PFSK-1 (cell line): ENCODE measurements at regions not wholly inside any gene's neighbourhood (a gene's known extent, or its start where the extent isn't known, plus 50 kb on each side); places are given as distances from the start of the nearest gene placed in this dataset.

Experiments
- FOXP2 ChIP-seq: optimal IDR thresholded peaks from 2 replicates; pipeline ENCODE3; 2011; ENCODE audit warnings: borderline replicate concordance, control low read depth, inconsistent platforms; ENCODE audit not compliant: insufficient read depth; ENCODE audit errors: extremely low read length, extremely low read depth
- POLR2AphosphoS5 ChIP-seq: IDR thresholded peaks from 2 replicates; pipeline ENCODE4 v1.6.1; 2012; ENCODE audit warnings: low read depth, mild to moderate bottlenecking, control low read depth, low read length, moderate library complexity
- SIN3A ChIP-seq: IDR thresholded peaks from 2 replicates; pipeline ENCODE4 v1.6.1; 2012; ENCODE audit warnings: mild to moderate bottlenecking, low read length, moderate library complexity, borderline replicate concordance; ENCODE audit not compliant: insufficient read depth
- TAF1 ChIP-seq: IDR thresholded peaks from 2 replicates; pipeline ENCODE4 v1.6.1; 2012; ENCODE audit warnings: low read length, control low read depth, borderline replicate concordance; ENCODE audit not compliant: insufficient read depth
- TF ChIP-seq, protein P1 (sequence below), 2 experiments: IDR thresholded peaks; 2 replicates each; pipeline versions ENCODE4 v1.6.1 to v1.8.0; 2011 to 2012; ENCODE audit warnings: low read depth in 2 of 2, low read length in 2 of 2, control low read depth in 1 of 2, inconsistent platforms in 1 of 2, mild to moderate bottlenecking in 1 of 2, moderate library complexity in 1 of 2; ENCODE audit not compliant: insufficient read depth in 1 of 2

GRCh38 chr22:49406879-49407587, 420.6 kb downstream of the BRD1 start:
- TF ChIP-seq, protein P1, sequence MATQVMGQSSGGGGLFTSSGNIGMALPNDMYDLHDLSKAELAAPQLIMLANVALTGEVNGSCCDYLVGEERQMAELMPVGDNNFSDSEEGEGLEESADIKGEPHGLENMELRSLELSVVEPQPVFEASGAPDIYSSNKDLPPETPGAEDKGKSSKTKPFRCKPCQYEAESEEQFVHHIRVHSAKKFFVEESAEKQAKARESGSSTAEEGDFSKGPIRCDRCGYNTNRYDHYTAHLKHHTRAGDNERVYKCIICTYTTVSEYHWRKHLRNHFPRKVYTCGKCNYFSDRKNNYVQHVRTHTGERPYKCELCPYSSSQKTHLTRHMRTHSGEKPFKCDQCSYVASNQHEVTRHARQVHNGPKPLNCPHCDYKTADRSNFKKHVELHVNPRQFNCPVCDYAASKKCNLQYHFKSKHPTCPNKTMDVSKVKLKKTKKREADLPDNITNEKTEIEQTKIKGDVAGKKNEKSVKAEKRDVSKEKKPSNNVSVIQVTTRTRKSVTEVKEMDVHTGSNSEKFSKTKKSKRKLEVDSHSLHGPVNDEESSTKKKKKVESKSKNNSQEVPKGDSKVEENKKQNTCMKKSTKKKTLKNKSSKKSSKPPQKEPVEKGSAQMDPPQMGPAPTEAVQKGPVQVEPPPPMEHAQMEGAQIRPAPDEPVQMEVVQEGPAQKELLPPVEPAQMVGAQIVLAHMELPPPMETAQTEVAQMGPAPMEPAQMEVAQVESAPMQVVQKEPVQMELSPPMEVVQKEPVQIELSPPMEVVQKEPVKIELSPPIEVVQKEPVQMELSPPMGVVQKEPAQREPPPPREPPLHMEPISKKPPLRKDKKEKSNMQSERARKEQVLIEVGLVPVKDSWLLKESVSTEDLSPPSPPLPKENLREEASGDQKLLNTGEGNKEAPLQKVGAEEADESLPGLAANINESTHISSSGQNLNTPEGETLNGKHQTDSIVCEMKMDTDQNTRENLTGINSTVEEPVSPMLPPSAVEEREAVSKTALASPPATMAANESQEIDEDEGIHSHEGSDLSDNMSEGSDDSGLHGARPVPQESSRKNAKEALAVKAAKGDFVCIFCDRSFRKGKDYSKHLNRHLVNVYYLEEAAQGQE (IDR thresholded peaks at IDR 0.05; ENCODE audit: insufficient read depth in 1 of 2, low read depth in 2 of 2, low read length in 2 of 2) = no peak
- TF ChIP-seq FOXP2 (no peak), POLR2AphosphoS5 (no peak), TAF1 (no peak), SIN3A (no peak)

- TF ChIP-seq TAF1 = no peak
- no peak for TF ChIP-seq FOXP2
- no peak for TF ChIP-seq POLR2AphosphoS5
- no peak for TF ChIP-seq SIN3A
- TF ChIP-seq, protein P1 (IDR thresholded peaks at IDR 0.05; ENCODE audit: insufficient read depth in 1 of 2, low read depth in 2 of 2, low read length in 2 of 2) = no peak
Observed at GRCh38 chr22:49406047-49406650, 421.5 kb downstream of the BRD1 start.

- no peak for TF ChIP-seq SIN3A
Observed at GRCh38 chr22:49405590-49405989, 422.1 kb downstream of the BRD1 start.

- TF ChIP-seq, protein P1 (IDR thresholded peaks at IDR 0.05; ENCODE audit: insufficient read depth in 1 of 2, low read depth in 2 of 2, low read length in 2 of 2) = no peak
- no peak for TF ChIP-seq POLR2AphosphoS5
- TF ChIP-seq FOXP2 = no peak
- no peak for TF ChIP-seq TAF1
- no peak for TF ChIP-seq SIN3A
Observed at GRCh38 chr22:49404576-49405241, 423.0 kb downstream of the BRD1 start.

DNA sequence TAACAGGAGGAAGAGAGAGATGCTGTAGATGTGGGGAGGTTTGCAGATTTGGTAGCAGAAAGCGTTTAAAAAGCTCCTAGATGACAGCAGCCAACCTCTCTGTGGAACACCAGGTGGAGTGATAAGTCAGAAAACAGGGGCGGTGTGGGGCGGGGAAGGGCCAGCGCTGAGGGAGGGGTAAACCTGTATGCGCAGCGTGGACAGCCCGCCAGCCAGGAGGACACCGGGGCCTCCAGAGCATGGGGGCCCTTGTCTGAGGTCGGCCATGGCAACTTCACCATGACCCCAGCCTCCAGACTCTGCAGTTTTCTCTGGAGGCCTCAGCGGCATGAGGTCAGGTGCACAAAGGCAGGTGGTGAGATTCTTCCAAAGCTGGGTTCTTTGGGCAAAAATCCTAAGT, 423.7 kb downstream of the BRD1 start:
- TF ChIP-seq SIN3A (no peak), TAF1 (no peak), POLR2AphosphoS5 (no peak)
- TF ChIP-seq, protein P1 (IDR thresholded peaks at IDR 0.05; ENCODE audit: insufficient read depth in 1 of 2, low read depth in 2 of 2, low read length in 2 of 2) = no peak
